Endothelial cell of umbilical vein (primary cell): ENCODE measurements at regions not wholly inside any gene's neighbourhood (a gene's known extent, or its start where the extent isn't known, plus 50 kb on each side); places are given as distances from the start of the nearest gene placed in this dataset. TPM values are rescaled to one million over a fixed set of nuclear protein-coding genes. Genes with fewer than 3 reads are reported as not detected.

Experiments
- BruUV-seq: library from RNA; stranded (reverse); fragments of 400-500 nt; replicated peaks from 2 replicates; lab custom pipeline; 2021; lab: Mats Ljungman, UMichigan
- CTCF ChIA-PET: fragments of 300-600, 350-600 bp; sonication (Branson Sonifier 250); formaldehyde crosslinking; loops from one replicate; lab custom pipeline; 2021; ENCODE audit warnings: antibody characterized with exemption, inconsistent platforms; lab: Charles Lee
- POLR2A ChIA-PET: fragments of 300-600, 350-600 bp; sonication (Branson Sonifier 250); formaldehyde crosslinking; loops from one replicate; lab custom pipeline; 2021; ENCODE audit warnings: antibody characterized with exemption, inconsistent platforms; lab: Charles Lee
- DNase-seq: peaks from one replicate; pipeline ENCODE4 v3.0.0-alpha.2; 2011; ENCODE audit warnings: low read depth, low spot score
- FAIRE-seq: peaks from 2 replicates; lab custom pipeline; 2011; peaks lifted over from hg19 to GRCh38; lab: Jason Lieb, UNC
- H2AFZ ChIP-seq: 2 replicates; pipeline ENCODE4 v1.6.0; 2012; ENCODE audit warnings: low read depth, low read length, control low read depth, inconsistent platforms
- H3K27ac ChIP-seq: 2 replicates; pipeline ENCODE4 v1.5.1; 2011; ENCODE audit warnings: low read depth, mild to moderate bottlenecking, control low read depth, low read length, moderate library complexity; ENCODE audit not compliant: insufficient read depth
- H3K27me3 ChIP-seq, 2 experiments: 2 replicates each; pipeline versions ENCODE4 v1.6.0 to v1.6.1; 2011; ENCODE audit warnings: low read length in 2 of 2, mixed read lengths in 1 of 2; ENCODE audit not compliant: control insufficient read depth in 2 of 2, insufficient read depth in 2 of 2
- H3K36me3 ChIP-seq, 2 experiments: 2 replicates in 1 of 2; 3 replicates in 1 of 2; pipeline ENCODE4 v1.5.1; 2011; ENCODE audit warnings: low read length in 2 of 2, mild to moderate bottlenecking in 1 of 2, moderate library complexity in 1 of 2; ENCODE audit not compliant: control insufficient read depth in 2 of 2, insufficient read depth in 2 of 2; ENCODE audit errors: extremely low read depth in 1 of 2
- H3K4me1 ChIP-seq: 3 replicates; pipeline ENCODE4 v1.5.1; 2011; ENCODE audit warnings: mild to moderate bottlenecking, low read length; ENCODE audit not compliant: control insufficient read depth, insufficient read depth; ENCODE audit errors: extremely low read depth
- H3K4me2 ChIP-seq: 2 replicates; pipeline ENCODE4 v1.6.1; 2011; ENCODE audit warnings: low read length, control low read depth, mixed read lengths; ENCODE audit not compliant: insufficient read depth
- H3K4me3 ChIP-seq, 3 experiments: fragments of 200-600 bp in 1 of 3; sonication (generic), shearing (Covaris generic) in 1 of 3; replicated peaks in 1 of 3; 2 replicates each; pipeline ENCODE4 v1.5.1; 2011 to 2016; ENCODE audit warnings: control low read depth in 3 of 3, low read length in 3 of 3, mild to moderate bottlenecking in 2 of 3, inconsistent platforms in 1 of 3, low read depth in 1 of 3, moderate library complexity in 1 of 3; ENCODE audit not compliant: insufficient read depth in 1 of 3
- H3K79me2 ChIP-seq: 2 replicates; pipeline ENCODE4 v1.6.0; 2012; ENCODE audit warnings: low read length, inconsistent platforms; ENCODE audit not compliant: control insufficient read depth, insufficient read depth
- H3K9ac ChIP-seq: replicated peaks from 2 replicates; pipeline ENCODE3; 2011; ENCODE audit warnings: low read length, control low read depth; ENCODE audit not compliant: insufficient read depth; ENCODE audit errors: extremely low read depth
- H3K9me1 ChIP-seq: replicated peaks from 3 replicates; pipeline ENCODE4 v1.6.0; 2011; ENCODE audit warnings: mild to moderate bottlenecking, low read length; ENCODE audit not compliant: control insufficient read depth, insufficient read depth; ENCODE audit errors: extremely low read depth
- H3K9me3 ChIP-seq: replicated peaks from 2 replicates; pipeline ENCODE4 v1.5.1; 2012; ENCODE audit warnings: low read length, inconsistent platforms; ENCODE audit not compliant: control insufficient read depth, insufficient read depth
- H4K20me1 ChIP-seq: replicated peaks from 2 replicates; pipeline ENCODE3; 2011; ENCODE audit warnings: mild to moderate bottlenecking, low read length; ENCODE audit not compliant: control insufficient read depth, insufficient read depth; ENCODE audit errors: extremely low read depth
- FOS ChIP-seq: IDR thresholded peaks from 2 replicates; pipeline ENCODE4 v1.6.1; 2011; ENCODE audit warnings: mild to moderate bottlenecking, low read length, moderate library complexity, borderline replicate concordance; ENCODE audit not compliant: insufficient read depth
- GATA2 ChIP-seq: IDR thresholded peaks from 2 replicates; pipeline ENCODE4 v1.7.0; 2011; ENCODE audit warnings: low read depth, mild to moderate bottlenecking, moderate library complexity, mixed read lengths, low read length; ENCODE audit not compliant: insufficient read length, insufficient read depth
- MYC ChIP-seq: IDR thresholded peaks from one replicate; pipeline ENCODE4 v1.6.1; 2011; ENCODE audit warnings: mild to moderate bottlenecking, low read depth, low read length
- POLR2A ChIP-seq: IDR thresholded peaks from 2 replicates; pipeline ENCODE4 v1.6.1; 2012; ENCODE audit warnings: low read depth, mild to moderate bottlenecking, control low read depth, low read length
- POLR2AphosphoS5 ChIP-seq: IDR thresholded peaks from 2 replicates; pipeline ENCODE4 v1.6.1; 2012; ENCODE audit warnings: low read depth, mild to moderate bottlenecking, control low read depth, low read length, moderate library complexity; ENCODE audit not compliant: insufficient read depth
- dilution Hi-C: fragments of 300-500 bp; cut with MboI; formaldehyde crosslinking; loops from one replicate; pipeline ENCODE4 v1.15.0; 2019; ENCODE audit warnings: low sequenced_read_pairs; ENCODE audit not compliant: extremely low pct_ligation_motif_present
- intact Hi-C: fragments of 100-400 bp; cut with micrococcal nuclease; formaldehyde crosslinking; loops from one replicate; pipeline ENCODE4 v1.10.0; 2022
- small RNA-seq: library from RNA; depleted of rRNA; stranded (forward); fragments of <200 nt; gene quantifications from one replicate; pipeline ENCODE3, GENCODE V24; 2012; ENCODE audit warnings: low replicate concordance, low read depth; ENCODE audit not compliant: insufficient read depth, insufficient read length
- TF ChIP-seq, protein P1 (sequence below), 2 donors: IDR thresholded peaks; 1 replicate in 1 of 2; 2 replicates in 1 of 2; pipeline ENCODE4 v1.5.1; 2011; ENCODE audit warnings: low read length in 2 of 2, mild to moderate bottlenecking in 2 of 2, moderate library complexity in 2 of 2, control low read depth in 1 of 2, inconsistent platforms in 1 of 2, low read depth in 1 of 2; ENCODE audit not compliant: insufficient read depth in 1 of 2; ENCODE audit errors: extremely low read depth in 1 of 2

DNA sequence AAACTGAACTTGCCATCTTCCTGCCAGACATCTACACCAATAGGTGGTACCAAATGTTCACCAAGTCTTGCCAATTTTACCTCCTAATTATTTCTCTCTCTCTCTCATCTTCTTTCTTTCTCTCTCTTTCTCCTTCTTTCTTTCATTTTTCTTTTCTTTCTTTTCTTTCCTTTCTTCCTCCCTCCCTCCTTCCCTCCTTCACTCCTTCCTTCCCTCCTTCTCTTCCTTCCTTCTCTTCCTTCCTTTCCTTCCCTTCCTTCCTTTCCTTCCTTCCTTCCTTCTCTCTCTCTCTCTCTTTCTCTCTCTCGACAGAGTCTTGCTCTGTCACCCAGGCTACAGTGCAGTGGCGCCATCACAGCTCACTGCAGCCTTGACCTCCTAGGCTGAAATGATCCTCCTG lies 55.4 kb upstream of the PSMA6 start:
- intact Hi-C loops, result no loop called here
- ChIA-PET POLR2A (no interaction called here), CTCF (no interaction called here)
- no peak overlapping the region for H2AFZ ChIP-seq
- H3K4me1 ChIP-seq, result no peaks in the 10 kb centered on the region
- no peaks in the 10 kb centered on the region for H3K36me3 ChIP-seq
- H3K27me3 ChIP-seq, result no peaks in the 10 kb centered on the region
- H3K9ac ChIP-seq, result no peak overlapping the region
- no peak overlapping the region for H3K4me3 ChIP-seq
- no peaks in the 10 kb centered on the region for H3K9me1 ChIP-seq
- H4K20me1 ChIP-seq, result no peaks in the 10 kb centered on the region
- no peak overlapping the region for H3K4me2 ChIP-seq
- FAIRE-seq (no peak), DNase-seq (no peak)
- TF ChIP-seq MYC (no peak), FOS (no peak), POLR2A (no peak)
- no TSS peak for BruUV-seq
- no peaks in the 10 kb centered on the region for H3K79me2 ChIP-seq
- no peaks in the 10 kb centered on the region for H3K9me3 ChIP-seq
- dilution Hi-C loops, result no loop called here
- H3K27ac ChIP-seq, result no peak overlapping the region

DNA sequence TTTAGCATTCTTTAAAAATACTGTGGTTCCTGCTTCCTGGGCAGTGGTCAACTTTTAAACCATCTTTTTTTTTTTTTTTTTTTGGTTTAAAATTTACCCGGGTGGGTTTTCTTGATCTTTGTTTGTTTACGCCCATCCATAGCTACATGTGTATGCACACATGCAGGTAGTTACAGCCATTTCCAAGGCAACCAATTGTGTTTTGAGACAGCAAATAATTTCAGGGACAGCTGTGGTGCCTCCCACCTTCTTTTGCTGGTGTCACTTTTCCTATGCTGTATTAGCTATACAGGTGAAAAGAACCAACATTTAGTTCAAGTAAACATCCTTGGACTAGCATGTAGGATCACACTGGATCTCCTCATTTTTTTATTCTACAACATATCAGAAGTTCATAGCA lies 52.0 kb upstream of the PSMA6 start:
- intact Hi-C loops, result no loop called here
- Histone ChIP-seq H3K79me2 (no peaks in the 10 kb centered on the region), H3K27ac (no peak overlapping the region), H3K27me3 (no peaks in the 10 kb centered on the region), H2AFZ (no peak overlapping the region), H3K9me1 (no peaks in the 10 kb centered on the region), H3K9ac (no peak overlapping the region), H3K9me3 (no peaks in the 10 kb centered on the region), H4K20me1 (no peaks in the 10 kb centered on the region), H3K36me3 (no peaks in the 10 kb centered on the region), H3K4me3 (no peak overlapping the region), H3K4me2 (no peak overlapping the region), H3K4me1 (no peaks in the 10 kb centered on the region)
- DNase-seq, result no peak
- FAIRE-seq, result no peak
- POLR2A ChIA-PET, result no interaction called here
- no peak for TF ChIP-seq GATA2
- no peak for TF ChIP-seq POLR2AphosphoS5
- TF ChIP-seq, protein P1, sequence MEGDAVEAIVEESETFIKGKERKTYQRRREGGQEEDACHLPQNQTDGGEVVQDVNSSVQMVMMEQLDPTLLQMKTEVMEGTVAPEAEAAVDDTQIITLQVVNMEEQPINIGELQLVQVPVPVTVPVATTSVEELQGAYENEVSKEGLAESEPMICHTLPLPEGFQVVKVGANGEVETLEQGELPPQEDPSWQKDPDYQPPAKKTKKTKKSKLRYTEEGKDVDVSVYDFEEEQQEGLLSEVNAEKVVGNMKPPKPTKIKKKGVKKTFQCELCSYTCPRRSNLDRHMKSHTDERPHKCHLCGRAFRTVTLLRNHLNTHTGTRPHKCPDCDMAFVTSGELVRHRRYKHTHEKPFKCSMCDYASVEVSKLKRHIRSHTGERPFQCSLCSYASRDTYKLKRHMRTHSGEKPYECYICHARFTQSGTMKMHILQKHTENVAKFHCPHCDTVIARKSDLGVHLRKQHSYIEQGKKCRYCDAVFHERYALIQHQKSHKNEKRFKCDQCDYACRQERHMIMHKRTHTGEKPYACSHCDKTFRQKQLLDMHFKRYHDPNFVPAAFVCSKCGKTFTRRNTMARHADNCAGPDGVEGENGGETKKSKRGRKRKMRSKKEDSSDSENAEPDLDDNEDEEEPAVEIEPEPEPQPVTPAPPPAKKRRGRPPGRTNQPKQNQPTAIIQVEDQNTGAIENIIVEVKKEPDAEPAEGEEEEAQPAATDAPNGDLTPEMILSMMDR (IDR thresholded peaks at IDR 0.05; ENCODE audit: extremely low read depth in 1 of 2, insufficient read depth in 1 of 2, low read depth in 1 of 2, low read length in 2 of 2), result no peak
- TF ChIP-seq POLR2A, result no peak
- dilution Hi-C loops, result no loop called here
- no TSS peak for BruUV-seq
- CTCF ChIA-PET, result interaction anchor here (1.1 kb wide), 1 partner anchor 14 kb away, joined by 3 read pairs; no protein-coding TSS in a partner anchor

Small RNA genes lying in the stretch of these regions (small RNA-seq; reads per million reads assigned to genes)
- not detected for gene MRPL57P8
